RWPE1 (cell line): ENCODE measurements at regions not wholly inside any gene's neighbourhood (a gene's known extent, or its start where the extent isn't known, plus 50 kb on each side); places are given as distances from the start of the nearest gene placed in this dataset.
A peak's percentile ranks its signal among the peaks of the same experiment; 100 is the strongest.
"Not testable (repeated sequence)": the region's sequence is repeated elsewhere in the genome, so short reads cannot be mapped to it uniquely, and the experiment has no call there.

Experiments used
- CTCF ChIA-PET: fragments of 350-600 bp; sonication (Branson Sonifier 250); formaldehyde crosslinking; extraction: SDS; loops from one replicate; lab custom pipeline; 2021; lab: Yijun Ruan, JAX
- POLR2A ChIA-PET: fragments of 400-600 bp; formaldehyde crosslinking; extraction: SDS; loops from one replicate; lab custom pipeline; 2020; ENCODE audit warnings: antibody characterized with exemption; ENCODE audit not compliant: low non-redundant PET; lab: Yijun Ruan, JAX
- DNase-seq: peaks from one replicate; pipeline ENCODE4 v3.0.0; 2012; ENCODE audit warnings: low spot score
- H3K27ac ChIP-seq: fragments of 450-650 bp; 2 replicates; pipeline ENCODE4 v1.5.1; 2017
- TF ChIP-seq, protein P1 (sequence below): fragments of 450-650 bp; conservative IDR thresholded peaks from 2 replicates; pipeline ENCODE4 v1.5.1; 2017; ENCODE audit warnings: low read depth, mild to moderate bottlenecking

DNA sequence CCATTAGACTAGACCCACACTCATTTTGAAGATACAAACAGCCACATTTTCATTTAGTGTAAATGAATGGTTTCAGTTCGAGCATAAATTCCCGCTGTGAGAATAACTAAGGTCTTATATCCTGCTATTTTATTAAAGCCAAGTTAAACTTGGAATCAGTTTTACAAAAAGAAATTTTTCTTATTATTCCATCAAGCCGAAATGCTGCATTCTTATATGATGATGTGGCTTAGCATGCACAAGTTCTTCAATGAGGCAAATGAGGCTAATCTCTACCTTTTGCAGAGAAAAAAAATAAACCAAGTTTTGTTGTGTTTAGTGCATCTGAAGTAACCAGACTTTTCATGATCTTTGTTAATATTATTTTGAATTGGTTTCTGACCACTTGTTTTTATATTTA lies 953.9 kb upstream of the PCDH10 start:
- POLR2A ChIA-PET = no interaction called here
- no peak for DNase-seq
- CTCF ChIA-PET = no interaction called here

GRCh38 chr4:132203618-132204017 lies 945.5 kb upstream of the PCDH10 start:
- TF ChIP-seq, protein P1, sequence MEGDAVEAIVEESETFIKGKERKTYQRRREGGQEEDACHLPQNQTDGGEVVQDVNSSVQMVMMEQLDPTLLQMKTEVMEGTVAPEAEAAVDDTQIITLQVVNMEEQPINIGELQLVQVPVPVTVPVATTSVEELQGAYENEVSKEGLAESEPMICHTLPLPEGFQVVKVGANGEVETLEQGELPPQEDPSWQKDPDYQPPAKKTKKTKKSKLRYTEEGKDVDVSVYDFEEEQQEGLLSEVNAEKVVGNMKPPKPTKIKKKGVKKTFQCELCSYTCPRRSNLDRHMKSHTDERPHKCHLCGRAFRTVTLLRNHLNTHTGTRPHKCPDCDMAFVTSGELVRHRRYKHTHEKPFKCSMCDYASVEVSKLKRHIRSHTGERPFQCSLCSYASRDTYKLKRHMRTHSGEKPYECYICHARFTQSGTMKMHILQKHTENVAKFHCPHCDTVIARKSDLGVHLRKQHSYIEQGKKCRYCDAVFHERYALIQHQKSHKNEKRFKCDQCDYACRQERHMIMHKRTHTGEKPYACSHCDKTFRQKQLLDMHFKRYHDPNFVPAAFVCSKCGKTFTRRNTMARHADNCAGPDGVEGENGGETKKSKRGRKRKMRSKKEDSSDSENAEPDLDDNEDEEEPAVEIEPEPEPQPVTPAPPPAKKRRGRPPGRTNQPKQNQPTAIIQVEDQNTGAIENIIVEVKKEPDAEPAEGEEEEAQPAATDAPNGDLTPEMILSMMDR = no peak
- ChIA-PET CTCF (no interaction called here), POLR2A (no interaction called here)
- H3K27ac ChIP-seq = no peak overlapping the region
- no peak for DNase-seq

More for the DNA sequence above, 953.9 kb upstream of the PCDH10 start:
- TF ChIP-seq, protein P1 = no peak
- no peak overlapping the region for H3K27ac ChIP-seq

DNA sequence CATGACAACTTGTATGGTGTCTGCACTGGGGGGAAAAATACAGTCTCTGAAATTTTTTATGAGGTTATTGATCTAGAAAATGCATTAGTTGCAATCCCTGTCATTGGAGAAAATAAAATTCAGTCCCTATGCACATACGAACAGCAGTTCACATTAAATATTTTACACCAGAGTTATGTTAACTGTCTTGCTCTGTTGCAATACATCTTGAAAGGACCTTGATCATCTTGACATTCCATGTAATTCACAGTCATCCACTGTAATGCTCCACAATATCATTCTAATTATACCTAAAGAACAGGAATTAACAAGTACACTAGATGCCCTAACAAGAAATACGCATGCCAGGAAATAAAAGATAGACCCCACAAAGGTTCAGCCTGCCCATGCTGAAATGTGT lies 934.6 kb upstream of the PCDH10 start:
- ChIA-PET CTCF (interaction anchor here (0.7 kb wide), 1 partner anchor 33 kb away, joined by 5 read pairs; no protein-coding TSS in a partner anchor), POLR2A (no interaction called here)
- DNase-seq = no peak
- H3K27ac ChIP-seq = no peak overlapping the region
- TF ChIP-seq, protein P1 = no peak

DNA sequence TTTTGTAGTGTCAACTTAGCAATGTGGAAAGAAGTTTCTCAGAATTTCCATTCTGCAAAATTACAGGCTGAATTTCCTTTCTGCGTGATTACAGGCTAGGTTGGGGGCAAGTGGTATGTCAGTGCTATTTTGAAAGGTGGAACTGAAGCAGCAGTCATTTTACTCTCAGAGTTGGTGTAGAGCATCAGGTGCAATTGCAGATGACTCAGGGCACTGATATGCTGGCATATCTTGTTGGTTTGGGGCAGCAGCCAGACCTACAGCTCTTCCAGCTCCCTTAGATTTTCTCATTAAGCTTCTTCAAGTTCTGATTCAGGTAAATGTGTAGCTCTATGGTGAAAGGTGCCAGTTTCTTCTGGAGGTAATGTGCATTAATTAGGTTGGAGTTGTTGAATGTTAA lies 930.7 kb upstream of the PCDH10 start:
- ChIA-PET POLR2A (no interaction called here), CTCF (no interaction called here)
- no peak overlapping the region for H3K27ac ChIP-seq
- peak; percentile 2 for DNase-seq
- TF ChIP-seq, protein P1 = no peak

DNA sequence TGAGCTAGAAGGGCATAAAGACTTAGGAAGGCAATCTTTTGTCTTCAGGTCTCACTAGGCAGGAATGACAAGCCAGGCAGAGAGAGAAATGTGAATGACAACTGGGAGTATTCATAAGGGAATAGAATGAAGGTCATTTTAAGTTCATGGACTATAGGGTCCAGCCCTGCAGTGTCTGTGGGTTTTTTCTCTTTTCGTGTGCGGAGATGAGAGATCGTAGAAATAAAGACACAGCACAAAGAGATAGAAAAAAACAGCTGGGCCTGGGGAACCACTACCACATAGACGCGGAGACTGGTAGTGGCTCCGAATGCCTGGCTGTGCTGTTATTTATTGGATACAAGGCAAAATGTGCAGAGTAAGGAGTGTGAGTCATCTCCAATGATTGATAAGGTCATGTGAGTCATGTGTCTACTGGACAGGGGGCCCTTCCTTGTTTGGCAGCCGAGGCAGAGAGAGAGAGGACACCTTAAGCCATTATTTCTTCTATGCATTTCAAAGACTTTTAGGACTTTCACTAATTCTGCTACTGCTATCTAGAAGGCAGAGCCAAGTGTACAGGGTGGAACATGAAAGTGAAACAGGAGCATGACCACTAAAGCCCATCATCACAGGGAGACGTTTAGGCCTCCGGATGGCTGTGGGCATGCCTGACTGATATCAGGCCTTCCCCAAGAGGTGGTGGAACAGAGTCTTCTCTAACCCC lies 921.8 kb upstream of the PCDH10 start:
- CTCF ChIA-PET = interaction anchor here (0.5 kb wide), 1 partner anchor 39 kb away, joined by 3 read pairs; no protein-coding TSS in a partner anchor
- no peak for DNase-seq
- TF ChIP-seq, protein P1 = no peak
- POLR2A ChIA-PET = no interaction called here
- H3K27ac ChIP-seq = no peak overlapping the region

DNA sequence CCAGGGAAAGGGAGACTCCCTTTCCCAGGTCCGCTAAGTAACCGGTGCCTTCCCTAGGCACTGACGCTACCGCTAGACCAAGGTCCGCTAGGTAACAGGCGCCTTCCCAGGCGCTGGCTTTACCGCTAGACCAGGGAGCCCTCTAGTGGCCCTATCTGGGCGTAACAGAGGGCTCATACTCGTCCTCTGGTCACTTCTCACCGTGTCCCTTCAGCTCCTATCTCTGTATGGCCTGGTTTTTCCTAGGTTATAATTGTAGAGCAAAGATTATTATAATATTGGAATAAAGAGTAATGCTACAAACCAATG lies 921.3 kb upstream of the PCDH10 start:
- CTCF ChIA-PET, H3K27ac ChIP-seq, POLR2A ChIA-PET: not testable (repeated sequence)
- peak; percentile 4 for DNase-seq
- TF ChIP-seq, protein P1 = peak; percentile 69
